M059J (cell line): ENCODE measurements at regions not wholly inside any gene's neighbourhood (a gene's known extent, or its start where the extent isn't known, plus 50 kb on each side); places are given as distances from the start of the nearest gene placed in this dataset.
"Not testable (repeated sequence)": the region's sequence is repeated elsewhere in the genome, so short reads cannot be mapped to it uniquely, and the experiment has no call there.

Source experiments
- DNase-seq: peaks from one replicate; pipeline ENCODE4 v3.0.0-alpha.2; 2012; ENCODE audit warnings: low read depth

DNA sequence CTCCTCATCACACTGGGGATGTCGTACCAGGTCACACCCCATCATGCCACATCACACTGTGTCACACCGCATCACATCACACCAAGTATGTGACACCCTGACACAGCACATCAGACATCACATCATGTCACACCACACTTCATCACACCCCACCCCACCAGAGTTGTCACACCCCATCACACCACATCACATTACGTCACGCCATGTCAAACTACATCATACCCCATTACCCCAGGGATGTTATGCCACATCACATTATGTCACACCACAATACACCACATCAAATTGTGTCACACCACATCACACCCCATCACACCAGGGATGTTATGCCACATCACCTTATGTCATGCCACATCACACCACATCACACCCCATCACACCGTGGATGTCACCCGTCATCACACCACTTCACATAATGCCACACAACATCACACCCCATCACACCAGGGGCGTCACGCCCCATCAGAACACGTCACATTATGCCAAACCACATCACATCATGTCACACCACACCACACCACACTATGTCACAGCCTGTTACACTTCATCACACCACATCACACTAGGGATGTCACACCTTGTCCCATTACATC lies 133.6 kb downstream of the TMEM121 start:
- DNase-seq, result no peak

- DNase-seq, result no peak
These were observed 134.6 kb downstream of the TMEM121 start for GRCh38 chr14:105660816-105661531.

DNA sequence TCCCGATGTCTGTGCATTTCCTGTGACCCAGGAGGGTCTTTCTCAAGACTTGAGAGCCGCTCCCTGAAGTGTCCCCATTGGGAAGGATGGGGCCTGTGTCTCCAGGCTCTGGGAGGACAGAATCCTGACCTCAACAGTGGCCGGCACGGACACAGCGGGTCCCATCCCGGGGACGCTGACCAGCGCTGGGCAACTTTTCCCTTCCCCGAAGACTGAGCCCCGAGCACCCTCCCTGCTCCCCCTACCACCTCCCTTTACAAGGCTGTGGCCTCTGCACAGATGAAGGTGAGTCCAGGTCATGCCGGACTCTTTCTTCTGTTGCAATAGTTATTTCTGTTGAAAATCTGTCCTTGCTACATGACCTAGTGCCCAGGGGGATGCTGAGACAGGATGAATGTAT lies 135.7 kb downstream of the TMEM121 start:
- DNase-seq, result not testable (repeated sequence)

- not testable (repeated sequence) for DNase-seq
These were observed 136.2 kb downstream of the TMEM121 start for GRCh38 chr14:105662592-105662991.

DNA sequence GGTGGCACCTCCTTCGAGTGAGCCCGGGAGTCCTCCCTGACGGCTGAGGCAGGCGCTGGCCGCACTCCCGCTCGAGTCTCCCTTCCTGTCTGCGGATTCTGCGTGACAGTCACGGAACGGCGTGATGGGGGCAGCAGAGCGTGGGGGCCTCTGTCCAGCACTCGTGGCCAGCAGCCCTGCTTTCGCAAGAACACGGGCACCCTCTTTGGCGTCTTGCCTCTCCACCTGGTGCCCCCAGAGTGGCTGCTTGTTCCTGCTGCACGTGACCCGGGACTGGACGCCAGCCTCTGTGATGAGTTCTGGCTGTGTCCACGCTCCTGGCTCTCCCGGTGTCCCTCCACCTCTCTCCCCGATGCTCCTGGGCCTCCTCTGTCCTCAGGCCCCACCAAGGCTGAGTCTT lies 136.9 kb downstream of the TMEM121 start:
- not testable (repeated sequence) for DNase-seq

GRCh38 chr14:105663818-105664596 lies 137.6 kb downstream of the TMEM121 start:
- DNase-seq, result not testable (repeated sequence)

DNA sequence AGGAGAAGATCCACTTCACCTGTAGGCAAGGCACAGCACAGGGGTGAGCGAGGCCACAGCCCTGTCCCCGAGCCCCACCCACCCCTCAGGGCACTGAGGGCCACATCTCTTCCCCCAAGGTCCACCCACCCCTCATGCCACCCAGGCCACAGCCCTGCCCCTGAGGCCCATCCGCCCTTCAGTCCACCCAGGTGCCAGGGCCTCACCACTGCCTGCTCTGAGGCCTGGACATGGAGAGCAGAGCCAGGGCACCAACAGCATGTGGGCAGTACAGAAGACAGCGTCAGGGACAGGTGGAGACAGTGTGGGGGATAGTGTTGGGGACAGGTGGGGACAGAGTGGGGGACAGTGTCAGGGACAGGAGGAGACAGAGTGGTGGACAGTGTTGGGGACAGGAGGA lies 138.3 kb downstream of the TMEM121 start:
- no peak for DNase-seq

GRCh38 chr14:105665247-105665950 lies 139.0 kb downstream of the TMEM121 start:
- DNase-seq, result no peak

GRCh38 chr14:105665951-105666277 lies 139.5 kb downstream of the TMEM121 start:
- DNase-seq, result no peak

DNA sequence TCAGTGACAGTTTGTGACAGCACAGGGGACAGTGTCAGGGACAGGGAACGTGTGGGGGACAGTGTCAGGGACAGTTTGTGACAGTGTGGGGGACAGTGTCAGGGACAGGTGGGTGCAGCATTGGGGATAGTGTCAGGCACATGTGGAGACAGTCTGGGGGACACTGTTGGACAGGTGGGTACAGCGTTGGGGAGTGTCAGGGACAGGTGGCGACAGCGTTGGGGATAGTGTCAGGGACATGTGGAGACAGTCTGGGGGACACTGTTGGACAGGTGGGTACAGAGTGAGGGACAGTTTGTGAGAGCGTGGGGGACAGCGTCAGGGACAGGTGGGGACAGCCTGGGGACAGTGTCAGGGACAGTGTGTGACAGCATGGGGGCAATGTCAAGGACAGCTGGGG lies 140.0 kb downstream of the TMEM121 start:
- DNase-seq, result no peak

- not testable (repeated sequence) for DNase-seq
These were observed 140.7 kb downstream of the TMEM121 start for GRCh38 chr14:105666991-105667662.

DNA sequence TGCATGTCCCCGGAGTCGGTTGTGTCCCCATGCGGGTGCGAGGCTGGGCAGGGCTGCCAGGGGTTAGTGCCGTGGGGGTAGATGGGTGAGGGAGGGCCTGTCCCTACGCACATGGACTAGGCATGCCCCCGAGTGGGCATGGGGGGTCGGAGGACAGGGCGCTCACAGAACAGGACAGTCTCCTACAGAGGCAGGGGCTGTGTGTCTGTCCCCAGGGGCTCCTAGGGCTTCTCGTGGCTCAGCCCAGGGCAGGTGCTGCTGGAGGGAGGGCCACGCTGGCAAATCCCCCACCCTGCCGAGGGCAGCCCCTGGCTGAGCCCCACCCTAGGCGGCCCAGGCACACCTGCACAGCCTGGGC lies 141.3 kb downstream of the TMEM121 start:
- DNase-seq, result not testable (repeated sequence)

GRCh38 chr14:105668021-105668420 lies 141.6 kb downstream of the TMEM121 start:
- not testable (repeated sequence) for DNase-seq

DNA sequence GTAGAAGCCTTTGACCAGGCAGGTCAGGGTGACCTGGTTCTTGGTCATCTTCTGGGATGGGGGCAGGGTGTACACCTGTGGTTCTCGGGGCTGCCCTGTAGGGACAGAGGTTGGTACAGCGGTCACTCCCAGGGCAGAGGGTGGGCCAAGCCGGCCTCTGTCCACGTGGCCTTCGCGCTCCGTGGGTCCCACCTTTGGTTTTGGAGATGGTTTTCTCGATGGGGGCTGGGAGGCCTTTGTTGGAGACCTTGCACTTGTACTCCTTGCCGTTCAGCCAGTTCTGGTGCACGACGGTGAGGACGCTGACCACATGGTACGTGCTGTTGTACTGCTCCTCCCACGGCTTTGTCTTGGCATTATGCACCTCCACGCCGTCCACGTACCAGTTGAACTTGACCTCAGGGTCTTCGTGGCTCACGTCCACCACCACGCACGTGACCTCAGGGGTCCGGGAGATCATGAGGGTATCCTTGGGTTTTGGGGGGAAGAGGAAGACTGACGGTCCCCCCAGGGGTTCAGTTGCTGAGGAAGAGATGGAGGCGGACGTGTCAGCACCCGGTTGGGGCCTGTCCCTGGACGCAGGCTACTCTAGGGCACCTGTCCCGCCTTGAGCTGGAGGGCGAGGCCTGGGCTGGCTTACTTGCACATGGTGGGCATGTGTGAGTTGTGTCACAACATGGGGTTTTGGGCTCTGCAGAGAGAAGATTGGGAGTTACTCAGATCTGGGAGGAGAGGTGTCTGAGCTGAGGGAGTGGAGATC lies 142.3 kb downstream of the TMEM121 start:
- DNase-seq, result not testable (repeated sequence)

- not testable (repeated sequence) for DNase-seq
These were observed 142.8 kb downstream of the TMEM121 start for GRCh38 chr14:105669231-105669610.

GRCh38 chr14:105669646-105670045 lies 143.3 kb downstream of the TMEM121 start:
- not testable (repeated sequence) for DNase-seq

DNA sequence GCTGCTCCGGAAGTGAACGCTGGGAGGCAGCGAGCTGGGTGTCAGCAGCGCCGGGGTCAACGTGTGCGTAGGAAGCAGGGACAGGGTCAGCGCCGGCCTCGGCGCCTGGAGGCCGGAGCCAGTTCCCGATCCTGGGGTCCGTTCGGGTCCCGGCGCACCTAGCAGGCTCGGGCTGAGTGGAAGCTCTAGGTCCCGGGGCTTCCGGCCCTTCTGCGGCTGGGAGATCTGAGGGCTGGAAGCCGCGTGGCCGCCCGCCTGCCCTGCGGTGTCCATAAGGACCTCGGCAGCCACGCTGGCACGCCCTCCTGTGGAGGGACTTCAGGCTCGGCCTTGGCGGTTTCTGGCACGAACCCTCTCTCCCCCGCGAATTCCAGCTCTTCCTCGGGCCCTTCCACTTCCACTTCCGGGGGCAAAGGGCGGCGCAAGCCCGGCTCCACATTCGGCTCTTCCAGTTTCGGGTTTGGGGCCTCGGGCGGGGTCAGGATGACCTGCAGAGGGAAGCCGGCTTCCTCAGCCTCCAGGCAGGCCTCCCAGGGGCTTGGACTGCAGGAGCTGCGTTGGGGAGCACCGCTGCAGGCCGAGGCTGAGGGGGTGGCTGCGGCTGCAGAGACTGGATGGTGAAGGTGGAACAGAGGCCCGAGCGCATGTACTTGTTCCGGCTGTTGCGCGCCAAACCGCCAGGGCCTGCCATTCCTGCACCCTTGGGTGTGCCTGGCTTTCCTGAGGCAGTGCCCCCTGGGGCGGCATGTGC lies 146.2 kb downstream of the TMEM121 start:
- DNase-seq, result not testable (repeated sequence)

DNA sequence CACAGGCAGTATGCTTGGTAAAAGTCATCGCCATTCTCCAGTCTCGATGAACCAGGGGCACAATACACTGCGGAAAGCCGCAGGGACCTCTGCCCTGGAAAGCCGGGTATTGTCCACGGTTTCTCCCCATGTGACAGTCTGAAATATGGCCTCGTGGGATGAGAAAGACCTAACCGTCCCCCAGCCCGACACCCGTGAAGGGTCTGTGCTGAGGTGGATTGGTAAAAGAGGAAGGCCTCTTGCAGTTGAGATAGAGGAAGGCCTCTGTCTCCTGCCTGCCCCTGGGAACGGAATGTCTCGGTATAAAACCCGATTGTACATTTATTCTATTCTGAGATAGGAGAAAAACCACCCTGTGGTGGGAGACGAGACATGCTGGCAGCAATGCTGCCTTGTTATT lies 149.1 kb downstream of the TMEM121 start:
- DNase-seq, result not testable (repeated sequence)

- not testable (repeated sequence) for DNase-seq
These were observed 149.7 kb downstream of the TMEM121 start for GRCh38 chr14:105675905-105676670.
